ENCODE measurements at regions not wholly inside any gene's neighbourhood (a gene's known extent, or its start where the extent isn't known, plus 50 kb on each side); places are given as distances from the start of the nearest gene placed in this dataset.
"Not testable (repeated sequence)": the region's sequence is repeated elsewhere in the genome, so short reads cannot be mapped to it uniquely, and the experiment has no call there.

- no peak for DNase-seq
These were observed 82.2 kb upstream of the MAN1A1 start for GRCh38 chr6:119431799-119432198.

GRCh38 chr6:119430805-119431204 lies 81.2 kb upstream of the MAN1A1 start:
- DNase-seq: no peak

- DNase-seq: no peak
These were observed 79.1 kb upstream of the MAN1A1 start for GRCh38 chr6:119428633-119429032.

GRCh38 chr6:119426619-119427018 lies 77.1 kb upstream of the MAN1A1 start:
- no peak for DNase-seq

- DNase-seq: no peak
These were observed 74.4 kb upstream of the MAN1A1 start for GRCh38 chr6:119423996-119424395.

GRCh38 chr6:119418084-119418483 lies 68.5 kb upstream of the MAN1A1 start:
- DNase-seq: not testable (repeated sequence)

- DNase-seq: no peak
These were observed 57.6 kb upstream of the MAN1A1 start for GRCh38 chr6:119407156-119407555.

GRCh38 chr6:119405114-119405513 lies 55.6 kb upstream of the MAN1A1 start:
- DNase-seq: not testable (repeated sequence)

Data from CD4-positive, alpha-beta T cell treated with Interleukin-4 for 1 hour (primary cell).